NCI-H460 (cell line): ENCODE measurements at regions not wholly inside any gene's neighbourhood (a gene's known extent, or its start where the extent isn't known, plus 50 kb on each side); places are given as distances from the start of the nearest gene placed in this dataset.

ENCODE experiments used
- DNase-seq: peaks from one replicate; pipeline ENCODE4 v3.0.0-alpha.2; 2016; ENCODE audit warnings: low read depth; ENCODE audit errors: extremely low read depth

GRCh38 chr14:89013698-89014568 is 189.5 kb downstream of the TTC8 start:
- DNase-seq, result no peak

- DNase-seq, result no peak
These were observed 190.1 kb downstream of the TTC8 start for GRCh38 chr14:89014569-89014850.

GRCh38 chr14:89015016-89015415 is 190.6 kb downstream of the TTC8 start:
- no peak for DNase-seq

GRCh38 chr14:89017417-89017816 is 193.0 kb downstream of the TTC8 start:
- no peak for DNase-seq

GRCh38 chr14:89022274-89022673 is 197.8 kb downstream of the TTC8 start:
- DNase-seq, result no peak

- no peak for DNase-seq
These were observed 200.2 kb downstream of the TTC8 start for GRCh38 chr14:89024691-89025090.

- DNase-seq, result no peak
These were observed 201.2 kb downstream of the TTC8 start for GRCh38 chr14:89025561-89026236.

GRCh38 chr14:89027097-89027740 is 202.8 kb downstream of the TTC8 start:
- DNase-seq, result peak; percentile 17

GRCh38 chr14:89028462-89029134 is 204.1 kb downstream of the TTC8 start:
- DNase-seq, result no peak

GRCh38 chr14:89029961-89030694 is 205.7 kb downstream of the TTC8 start:
- no peak for DNase-seq

- DNase-seq, result no peak
These were observed 206.5 kb downstream of the TTC8 start for GRCh38 chr14:89030921-89031320.

- DNase-seq, result no peak
These were observed 207.7 kb downstream of the TTC8 start for GRCh38 chr14:89032086-89032649.

- no peak for DNase-seq
These were observed 209.3 kb downstream of the TTC8 start for GRCh38 chr14:89033756-89034155.

GRCh38 chr14:89036371-89036770 is 211.9 kb downstream of the TTC8 start:
- DNase-seq, result no peak

- no peak for DNase-seq
These were observed 212.6 kb downstream of the TTC8 start for GRCh38 chr14:89037065-89037464.

GRCh38 chr14:89040080-89040459 is 215.6 kb downstream of the TTC8 start:
- no peak for DNase-seq

- DNase-seq, result peak; percentile 65
These were observed 216.2 kb downstream of the TTC8 start for GRCh38 chr14:89040460-89041256.

GRCh38 chr14:89041257-89041582 is 216.8 kb downstream of the TTC8 start:
- no peak for DNase-seq

- DNase-seq, result no peak
These were observed 217.6 kb downstream of the TTC8 start for GRCh38 chr14:89042021-89042420.

- DNase-seq, result no peak
These were observed 228.9 kb downstream of the TTC8 start for GRCh38 chr14:89053303-89053702.
